Endothelial cell of umbilical vein (primary cell): ENCODE measurements at regions not wholly inside any gene's neighbourhood (a gene's known extent, or its start where the extent isn't known, plus 50 kb on each side); places are given as distances from the start of the nearest gene placed in this dataset.

Experiments used
- BruUV-seq: library from RNA; stranded (reverse); fragments of 400-500 nt; replicated peaks from 2 replicates; lab custom pipeline; 2021; lab: Mats Ljungman, UMichigan
- CTCF ChIA-PET: fragments of 300-600, 350-600 bp; sonication (Branson Sonifier 250); formaldehyde crosslinking; loops from one replicate; lab custom pipeline; 2021; ENCODE audit warnings: antibody characterized with exemption, inconsistent platforms; lab: Charles Lee
- POLR2A ChIA-PET: fragments of 300-600, 350-600 bp; sonication (Branson Sonifier 250); formaldehyde crosslinking; loops from one replicate; lab custom pipeline; 2021; ENCODE audit warnings: antibody characterized with exemption, inconsistent platforms; lab: Charles Lee
- DNase-seq: peaks from one replicate; pipeline ENCODE4 v3.0.0-alpha.2; 2011; ENCODE audit warnings: low read depth, low spot score
- FAIRE-seq: peaks from 2 replicates; lab custom pipeline; 2011; peaks lifted over from hg19 to GRCh38; lab: Jason Lieb, UNC
- H2AFZ ChIP-seq: 2 replicates; pipeline ENCODE4 v1.6.0; 2012; ENCODE audit warnings: low read depth, low read length, control low read depth, inconsistent platforms
- H3K27ac ChIP-seq: 2 replicates; pipeline ENCODE4 v1.5.1; 2011; ENCODE audit warnings: low read depth, mild to moderate bottlenecking, control low read depth, low read length, moderate library complexity; ENCODE audit not compliant: insufficient read depth
- H3K27me3 ChIP-seq, 2 experiments: 2 replicates each; pipeline versions ENCODE4 v1.6.0 to v1.6.1; 2011; ENCODE audit warnings: low read length in 2 of 2, mixed read lengths in 1 of 2; ENCODE audit not compliant: control insufficient read depth in 2 of 2, insufficient read depth in 2 of 2
- H3K36me3 ChIP-seq, 2 experiments: 2 replicates in 1 of 2; 3 replicates in 1 of 2; pipeline ENCODE4 v1.5.1; 2011; ENCODE audit warnings: low read length in 2 of 2, mild to moderate bottlenecking in 1 of 2, moderate library complexity in 1 of 2; ENCODE audit not compliant: control insufficient read depth in 2 of 2, insufficient read depth in 2 of 2; ENCODE audit errors: extremely low read depth in 1 of 2
- H3K4me1 ChIP-seq: 3 replicates; pipeline ENCODE4 v1.5.1; 2011; ENCODE audit warnings: mild to moderate bottlenecking, low read length; ENCODE audit not compliant: control insufficient read depth, insufficient read depth; ENCODE audit errors: extremely low read depth
- H3K4me2 ChIP-seq: 2 replicates; pipeline ENCODE4 v1.6.1; 2011; ENCODE audit warnings: low read length, control low read depth, mixed read lengths; ENCODE audit not compliant: insufficient read depth
- H3K4me3 ChIP-seq, 3 experiments: fragments of 200-600 bp in 1 of 3; sonication (generic), shearing (Covaris generic) in 1 of 3; replicated peaks in 1 of 3; 2 replicates each; pipeline ENCODE4 v1.5.1; 2011 to 2016; ENCODE audit warnings: control low read depth in 3 of 3, low read length in 3 of 3, mild to moderate bottlenecking in 2 of 3, inconsistent platforms in 1 of 3, low read depth in 1 of 3, moderate library complexity in 1 of 3; ENCODE audit not compliant: insufficient read depth in 1 of 3
- H3K79me2 ChIP-seq: 2 replicates; pipeline ENCODE4 v1.6.0; 2012; ENCODE audit warnings: low read length, inconsistent platforms; ENCODE audit not compliant: control insufficient read depth, insufficient read depth
- H3K9ac ChIP-seq: replicated peaks from 2 replicates; pipeline ENCODE3; 2011; ENCODE audit warnings: low read length, control low read depth; ENCODE audit not compliant: insufficient read depth; ENCODE audit errors: extremely low read depth
- H3K9me1 ChIP-seq: replicated peaks from 3 replicates; pipeline ENCODE4 v1.6.0; 2011; ENCODE audit warnings: mild to moderate bottlenecking, low read length; ENCODE audit not compliant: control insufficient read depth, insufficient read depth; ENCODE audit errors: extremely low read depth
- H3K9me3 ChIP-seq: replicated peaks from 2 replicates; pipeline ENCODE4 v1.5.1; 2012; ENCODE audit warnings: low read length, inconsistent platforms; ENCODE audit not compliant: control insufficient read depth, insufficient read depth
- H4K20me1 ChIP-seq: replicated peaks from 2 replicates; pipeline ENCODE3; 2011; ENCODE audit warnings: mild to moderate bottlenecking, low read length; ENCODE audit not compliant: control insufficient read depth, insufficient read depth; ENCODE audit errors: extremely low read depth
- EZH2 ChIP-seq: IDR thresholded peaks from 2 replicates; pipeline ENCODE4 v1.6.1; 2012; ENCODE audit warnings: borderline replicate concordance, low read depth, mild to moderate bottlenecking, moderate library complexity, low read length, inconsistent platforms; ENCODE audit not compliant: severe bottlenecking
- FOS ChIP-seq: IDR thresholded peaks from 2 replicates; pipeline ENCODE4 v1.6.1; 2011; ENCODE audit warnings: mild to moderate bottlenecking, low read length, moderate library complexity, borderline replicate concordance; ENCODE audit not compliant: insufficient read depth
- GATA2 ChIP-seq: IDR thresholded peaks from 2 replicates; pipeline ENCODE4 v1.7.0; 2011; ENCODE audit warnings: low read depth, mild to moderate bottlenecking, moderate library complexity, mixed read lengths, low read length; ENCODE audit not compliant: insufficient read length, insufficient read depth
- JUN ChIP-seq: IDR thresholded peaks from 2 replicates; pipeline ENCODE4 v1.6.1; 2011; ENCODE audit warnings: borderline replicate concordance, low read depth; ENCODE audit not compliant: insufficient read length, insufficient read depth
- MYC ChIP-seq: IDR thresholded peaks from one replicate; pipeline ENCODE4 v1.6.1; 2011; ENCODE audit warnings: mild to moderate bottlenecking, low read depth, low read length
- POLR2A ChIP-seq: IDR thresholded peaks from 2 replicates; pipeline ENCODE4 v1.6.1; 2012; ENCODE audit warnings: low read depth, mild to moderate bottlenecking, control low read depth, low read length
- POLR2AphosphoS5 ChIP-seq: IDR thresholded peaks from 2 replicates; pipeline ENCODE4 v1.6.1; 2012; ENCODE audit warnings: low read depth, mild to moderate bottlenecking, control low read depth, low read length, moderate library complexity; ENCODE audit not compliant: insufficient read depth
- dilution Hi-C: fragments of 300-500 bp; cut with MboI; formaldehyde crosslinking; loops from one replicate; pipeline ENCODE4 v1.15.0; 2019; ENCODE audit warnings: low sequenced_read_pairs; ENCODE audit not compliant: extremely low pct_ligation_motif_present
- intact Hi-C: fragments of 100-400 bp; cut with micrococcal nuclease; formaldehyde crosslinking; loops from one replicate; pipeline ENCODE4 v1.10.0; 2022
- TF ChIP-seq, protein P1 (sequence below): IDR thresholded peaks from 2 replicates; pipeline ENCODE4 v1.6.1; 2011; ENCODE audit not compliant: insufficient read depth, insufficient read length
- TF ChIP-seq, protein P2 (sequence below), 2 donors: IDR thresholded peaks; 1 replicate in 1 of 2; 2 replicates in 1 of 2; pipeline ENCODE4 v1.5.1; 2011; ENCODE audit warnings: low read length in 2 of 2, mild to moderate bottlenecking in 2 of 2, moderate library complexity in 2 of 2, control low read depth in 1 of 2, inconsistent platforms in 1 of 2, low read depth in 1 of 2; ENCODE audit not compliant: insufficient read depth in 1 of 2; ENCODE audit errors: extremely low read depth in 1 of 2

DNA sequence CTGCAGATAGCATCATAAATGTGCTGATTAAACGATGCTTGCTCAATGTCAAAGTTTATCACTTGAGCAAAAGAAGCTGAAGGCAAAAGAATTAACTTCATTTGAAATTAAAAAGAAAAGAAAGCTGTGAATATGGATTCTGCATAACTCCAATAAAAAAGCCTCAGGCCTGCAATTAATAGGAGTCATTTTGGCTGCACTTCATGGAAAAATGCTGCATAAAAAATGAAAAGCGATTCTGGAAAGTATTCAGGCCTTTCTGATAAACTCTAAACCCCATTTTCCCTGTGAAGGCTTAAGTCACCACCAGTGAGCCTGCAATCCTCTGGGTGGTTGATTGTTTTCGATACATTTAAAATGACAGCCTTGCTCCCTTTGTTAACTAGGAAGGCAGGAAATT is 1793.4 kb downstream of the SUCLG1 start:
- POLR2A ChIA-PET: no interaction called here
- Histone ChIP-seq H3K4me1 (no peaks in the 10 kb centered on the region), H3K9ac (no peak overlapping the region), H3K27ac (no peak overlapping the region), H3K27me3 (no peaks in the 10 kb centered on the region), H2AFZ (peak overlapping the region; percentile 9), H3K4me2 (no peak overlapping the region), H3K79me2 (no peaks in the 10 kb centered on the region), H3K9me3 (no peaks in the 10 kb centered on the region), H3K9me1 (no peaks in the 10 kb centered on the region), H3K36me3 (no peaks in the 10 kb centered on the region), H4K20me1 (no peaks in the 10 kb centered on the region), H3K4me3 (no peak overlapping the region)
- no peak for FAIRE-seq
- TF ChIP-seq, protein P1, sequence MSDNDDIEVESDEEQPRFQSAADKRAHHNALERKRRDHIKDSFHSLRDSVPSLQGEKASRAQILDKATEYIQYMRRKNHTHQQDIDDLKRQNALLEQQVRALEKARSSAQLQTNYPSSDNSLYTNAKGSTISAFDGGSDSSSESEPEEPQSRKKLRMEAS: no peak
- TF ChIP-seq, protein P2, sequence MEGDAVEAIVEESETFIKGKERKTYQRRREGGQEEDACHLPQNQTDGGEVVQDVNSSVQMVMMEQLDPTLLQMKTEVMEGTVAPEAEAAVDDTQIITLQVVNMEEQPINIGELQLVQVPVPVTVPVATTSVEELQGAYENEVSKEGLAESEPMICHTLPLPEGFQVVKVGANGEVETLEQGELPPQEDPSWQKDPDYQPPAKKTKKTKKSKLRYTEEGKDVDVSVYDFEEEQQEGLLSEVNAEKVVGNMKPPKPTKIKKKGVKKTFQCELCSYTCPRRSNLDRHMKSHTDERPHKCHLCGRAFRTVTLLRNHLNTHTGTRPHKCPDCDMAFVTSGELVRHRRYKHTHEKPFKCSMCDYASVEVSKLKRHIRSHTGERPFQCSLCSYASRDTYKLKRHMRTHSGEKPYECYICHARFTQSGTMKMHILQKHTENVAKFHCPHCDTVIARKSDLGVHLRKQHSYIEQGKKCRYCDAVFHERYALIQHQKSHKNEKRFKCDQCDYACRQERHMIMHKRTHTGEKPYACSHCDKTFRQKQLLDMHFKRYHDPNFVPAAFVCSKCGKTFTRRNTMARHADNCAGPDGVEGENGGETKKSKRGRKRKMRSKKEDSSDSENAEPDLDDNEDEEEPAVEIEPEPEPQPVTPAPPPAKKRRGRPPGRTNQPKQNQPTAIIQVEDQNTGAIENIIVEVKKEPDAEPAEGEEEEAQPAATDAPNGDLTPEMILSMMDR (IDR thresholded peaks at IDR 0.05; ENCODE audit: extremely low read depth in 1 of 2, insufficient read depth in 1 of 2, low read depth in 1 of 2, low read length in 2 of 2): no peak
- no peak for TF ChIP-seq POLR2A
- TF ChIP-seq EZH2: no peak
- TF ChIP-seq FOS: no peak
- no peak for TF ChIP-seq JUN
- no peak for TF ChIP-seq POLR2AphosphoS5
- no peak for TF ChIP-seq MYC
- TF ChIP-seq GATA2: no peak
- dilution Hi-C loops: no loop called here
- intact Hi-C loops: no loop called here
- CTCF ChIA-PET: no interaction called here
- no TSS peak for BruUV-seq
- DNase-seq: no peak
